ENCODE measurements at regions not wholly inside any gene's neighbourhood (a gene's known extent, or its start where the extent isn't known, plus 50 kb on each side); places are given as distances from the start of the nearest gene placed in this dataset.
"Not testable (repeated sequence)": the region's sequence is repeated elsewhere in the genome, so short reads cannot be mapped to it uniquely, and the experiment has no call there.

DNA sequence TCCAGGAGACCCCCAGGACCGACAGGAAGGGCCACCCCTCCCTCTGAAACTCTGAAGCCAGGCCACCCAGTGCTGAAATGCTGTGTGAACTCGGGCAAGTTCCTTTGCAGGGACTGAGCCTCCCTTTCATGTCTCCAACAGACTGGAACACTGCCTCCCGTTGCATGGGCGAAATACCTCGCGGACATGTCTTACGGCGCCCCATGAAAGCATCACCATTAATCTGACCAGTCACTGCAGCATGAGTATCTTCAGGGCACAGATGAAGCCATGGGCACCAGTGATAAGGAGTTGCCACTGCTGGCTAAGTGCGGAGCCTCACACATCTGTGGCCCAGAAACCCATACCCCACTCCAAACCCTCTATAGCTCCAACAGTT lies 60.8 kb upstream of the SPN start:
- H4K20me1 ChIP-seq (ENCODE audit: control insufficient read depth, insufficient read depth, low read length, poor library complexity, severe bottlenecking); H3K36me3 ChIP-seq (replicated peaks in 1 of 2; ENCODE audit: control extremely low read depth in 1 of 2, control insufficient read depth in 1 of 2, extremely low read depth in 1 of 2, insufficient read depth in 2 of 2, low read length in 1 of 2); H2AFZ ChIP-seq (ENCODE audit: insufficient read depth, low read depth, low read length, poor library complexity, severe bottlenecking); H3K27ac ChIP-seq (ENCODE audit: low read length in 2 of 2); DNase-seq; H3K9me3 ChIP-seq (ENCODE audit: control extremely low read depth in 1 of 3, control insufficient read depth in 2 of 3, insufficient read depth in 1 of 3, low read length in 2 of 3); H3K4me2 ChIP-seq (replicated peaks; ENCODE audit: low read depth, low read length, poor library complexity, severe bottlenecking); H3K9ac ChIP-seq (ENCODE audit: low read length); H3K9me3 Mint-ChIP-seq (ENCODE audit: insufficient read depth); ATAC-seq (ENCODE audit: low read depth); CTCF ChIA-PET; H3K4me3 ChIP-seq (ENCODE audit: control extremely low read depth in 1 of 5, extremely low read depth in 1 of 5, insufficient read depth in 1 of 5, low read depth in 2 of 5, low read length in 4 of 5); H3K27me3 ChIP-seq (replicated peaks in 1 of 4; ENCODE audit: control extremely low read depth in 1 of 4, control insufficient read depth in 3 of 4, insufficient read depth in 4 of 4, low read length in 3 of 4); intact Hi-C loops (cut with micrococcal nuclease); H3K4me3 Mint-ChIP-seq; H3K27me3 Mint-ChIP-seq; H3K27ac Mint-ChIP-seq: not testable (repeated sequence)
- peaks cover 31% of the 10 kb centered on the region for H3K79me2 ChIP-seq (ENCODE audit: control insufficient read depth, insufficient read depth, low read length)
- H3K4me1 Mint-ChIP-seq = peaks cover 38% of the 10 kb centered on the region
- H3K4me1 ChIP-seq (ENCODE audit: control insufficient read depth in 2 of 2, insufficient read depth in 2 of 2, low read length in 2 of 2) = peaks cover 12 to 40% of the 10 kb centered on the region in 2 donors
- POLR2A ChIA-PET = interaction anchor here (0.7 kb wide), 1 partner anchor 204 kb away, joined by 3 read pairs; no protein-coding TSS in a partner anchor
- WGBS (ENCODE audit: insufficient coverage) = 81% methylated on average over 8 of the region's 9 CpGs

DNA sequence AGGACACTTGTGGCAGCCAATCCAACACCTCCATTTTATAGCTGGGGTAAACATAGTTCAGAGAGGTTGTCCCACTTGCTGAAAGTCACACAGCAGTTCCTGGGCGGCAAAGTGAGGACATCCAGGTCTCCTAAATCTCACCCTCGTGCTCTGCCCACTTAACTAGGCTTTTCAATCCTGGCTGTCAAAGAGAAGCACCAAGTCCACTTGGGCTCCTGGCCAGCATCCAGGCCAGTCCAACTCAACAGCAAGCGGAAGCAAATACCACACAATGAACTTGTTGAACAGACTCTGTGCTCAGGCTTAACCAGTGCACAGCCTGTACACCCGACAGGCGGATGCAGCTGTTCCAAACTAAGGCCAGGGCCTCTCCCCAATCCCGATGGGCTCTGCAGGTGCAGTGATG lies 60.4 kb upstream of the SPN start:
- Histone ChIP-seq H3K79me2 (ENCODE audit: control insufficient read depth, insufficient read depth, low read length) (peaks cover 31% of the 10 kb centered on the region), H3K4me1 (ENCODE audit: control insufficient read depth in 2 of 2, insufficient read depth in 2 of 2, low read length in 2 of 2) (peaks cover 12 to 44% of the 10 kb centered on the region in 2 donors)
- H3K27me3 ChIP-seq (replicated peaks in 1 of 4; ENCODE audit: control extremely low read depth in 1 of 4, control insufficient read depth in 3 of 4, insufficient read depth in 4 of 4, low read length in 3 of 4); H3K36me3 ChIP-seq (replicated peaks in 1 of 2; ENCODE audit: control extremely low read depth in 1 of 2, control insufficient read depth in 1 of 2, extremely low read depth in 1 of 2, insufficient read depth in 2 of 2, low read length in 1 of 2); H3K4me2 ChIP-seq (replicated peaks; ENCODE audit: low read depth, low read length, poor library complexity, severe bottlenecking); H4K20me1 ChIP-seq (ENCODE audit: control insufficient read depth, insufficient read depth, low read length, poor library complexity, severe bottlenecking); H3K9me3 Mint-ChIP-seq (ENCODE audit: insufficient read depth); H3K9ac ChIP-seq (ENCODE audit: low read length); ATAC-seq (ENCODE audit: low read depth); H3K4me3 ChIP-seq (ENCODE audit: control extremely low read depth in 1 of 5, extremely low read depth in 1 of 5, insufficient read depth in 1 of 5, low read depth in 2 of 5, low read length in 4 of 5); H3K27ac ChIP-seq (ENCODE audit: low read length in 2 of 2); H3K27me3 Mint-ChIP-seq; H2AFZ ChIP-seq (ENCODE audit: insufficient read depth, low read depth, low read length, poor library complexity, severe bottlenecking); CTCF ChIA-PET; H3K27ac Mint-ChIP-seq; intact Hi-C loops (cut with micrococcal nuclease); H3K9me3 ChIP-seq (ENCODE audit: control extremely low read depth in 1 of 3, control insufficient read depth in 2 of 3, insufficient read depth in 1 of 3, low read length in 2 of 3): not testable (repeated sequence)
- no CpG with 5 or more reads among the region's 6 CpGs for WGBS (ENCODE audit: insufficient coverage)
- peak; percentile 8 for DNase-seq
- peaks cover 43% of the 10 kb centered on the region for H3K4me1 Mint-ChIP-seq
- POLR2A ChIA-PET = interaction anchor here (0.7 kb wide), 1 partner anchor 203 kb away, joined by 3 read pairs; no protein-coding TSS in a partner anchor
- H3K4me3 Mint-ChIP-seq = peak overlapping the region; percentile 44

DNA sequence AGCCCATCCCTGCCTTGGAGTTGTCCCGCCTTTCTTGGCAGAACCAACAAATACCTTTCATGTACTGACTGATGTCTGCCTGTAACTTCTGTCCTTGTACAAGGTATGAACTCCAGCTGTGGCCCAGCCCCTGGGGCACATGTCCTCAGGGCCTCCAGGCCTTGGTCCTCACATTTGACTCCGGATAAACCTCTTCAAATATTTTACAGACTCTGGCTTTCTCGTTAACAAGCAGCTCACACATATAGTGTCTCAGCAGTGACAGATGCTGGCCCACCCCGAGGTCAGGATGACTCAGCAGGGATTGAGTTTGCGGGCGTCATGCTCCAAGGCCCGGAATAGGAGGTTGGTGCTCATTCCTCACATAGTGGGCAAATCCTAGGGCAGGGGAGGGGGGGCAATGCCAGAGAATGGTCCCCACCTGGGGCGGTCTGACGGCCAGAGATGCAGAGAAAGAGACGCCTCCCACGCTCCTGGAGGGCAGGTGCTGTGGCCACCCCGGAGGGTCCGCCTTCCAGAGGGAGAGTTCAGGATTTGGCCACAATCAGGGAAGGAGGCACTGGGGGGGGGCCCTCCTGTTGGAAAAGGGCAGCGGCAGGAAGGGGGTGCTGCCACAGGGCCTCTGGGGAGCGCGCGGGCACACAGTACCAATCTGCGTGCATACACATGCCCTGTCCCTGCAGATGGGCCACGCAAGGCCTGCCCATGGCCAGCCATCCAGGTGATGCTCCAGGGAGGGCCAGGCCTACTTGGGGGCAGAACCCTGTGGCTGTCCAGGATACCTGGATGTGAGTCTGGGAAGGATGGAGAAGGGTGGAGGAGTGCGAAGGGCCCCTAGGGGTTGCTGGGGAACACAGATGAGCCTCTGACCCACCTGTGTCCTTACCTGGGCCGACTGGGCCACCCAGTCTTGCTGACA lies 58.2 kb upstream of the SPN start:
- ATAC-seq (ENCODE audit: low read depth); intact Hi-C loops (cut with micrococcal nuclease): not testable (repeated sequence)

More for the DNA sequence above, 58.2 kb upstream of the SPN start:
- H3K27ac ChIP-seq (ENCODE audit: low read length in 2 of 2); H2AFZ ChIP-seq (ENCODE audit: insufficient read depth, low read depth, low read length, poor library complexity, severe bottlenecking); H4K20me1 ChIP-seq (ENCODE audit: control insufficient read depth, insufficient read depth, low read length, poor library complexity, severe bottlenecking); H3K4me2 ChIP-seq (replicated peaks; ENCODE audit: low read depth, low read length, poor library complexity, severe bottlenecking); H3K36me3 ChIP-seq (replicated peaks in 1 of 2; ENCODE audit: control extremely low read depth in 1 of 2, control insufficient read depth in 1 of 2, extremely low read depth in 1 of 2, insufficient read depth in 2 of 2, low read length in 1 of 2); H3K4me3 ChIP-seq (ENCODE audit: control extremely low read depth in 1 of 5, extremely low read depth in 1 of 5, insufficient read depth in 1 of 5, low read depth in 2 of 5, low read length in 4 of 5); H3K9me3 ChIP-seq (ENCODE audit: control extremely low read depth in 1 of 3, control insufficient read depth in 2 of 3, insufficient read depth in 1 of 3, low read length in 2 of 3); H3K4me3 Mint-ChIP-seq; CTCF ChIA-PET; H3K27me3 Mint-ChIP-seq; H3K9ac ChIP-seq (ENCODE audit: low read length); H3K9me3 Mint-ChIP-seq (ENCODE audit: insufficient read depth); H3K27me3 ChIP-seq (replicated peaks in 1 of 4; ENCODE audit: control extremely low read depth in 1 of 4, control insufficient read depth in 3 of 4, insufficient read depth in 4 of 4, low read length in 3 of 4); POLR2A ChIA-PET; H3K27ac Mint-ChIP-seq: not testable (repeated sequence)
- H3K4me1 Mint-ChIP-seq = peaks cover 42% of the 10 kb centered on the region
- Histone ChIP-seq H3K4me1 (ENCODE audit: control insufficient read depth in 2 of 2, insufficient read depth in 2 of 2, low read length in 2 of 2) (peaks cover 11 to 39% of the 10 kb centered on the region in 2 donors), H3K79me2 (ENCODE audit: control insufficient read depth, insufficient read depth, low read length) (peaks cover 26% of the 10 kb centered on the region)
- DNase-seq = peak; percentile 6
- WGBS (ENCODE audit: insufficient coverage) = 86% methylated on average over 15 of the region's 21 CpGs

All from B cell (primary cell).